ENCODE measurements at regions not wholly inside any gene's neighbourhood (a gene's known extent, or its start where the extent isn't known, plus 50 kb on each side); places are given as distances from the start of the nearest gene placed in this dataset.

DNA sequence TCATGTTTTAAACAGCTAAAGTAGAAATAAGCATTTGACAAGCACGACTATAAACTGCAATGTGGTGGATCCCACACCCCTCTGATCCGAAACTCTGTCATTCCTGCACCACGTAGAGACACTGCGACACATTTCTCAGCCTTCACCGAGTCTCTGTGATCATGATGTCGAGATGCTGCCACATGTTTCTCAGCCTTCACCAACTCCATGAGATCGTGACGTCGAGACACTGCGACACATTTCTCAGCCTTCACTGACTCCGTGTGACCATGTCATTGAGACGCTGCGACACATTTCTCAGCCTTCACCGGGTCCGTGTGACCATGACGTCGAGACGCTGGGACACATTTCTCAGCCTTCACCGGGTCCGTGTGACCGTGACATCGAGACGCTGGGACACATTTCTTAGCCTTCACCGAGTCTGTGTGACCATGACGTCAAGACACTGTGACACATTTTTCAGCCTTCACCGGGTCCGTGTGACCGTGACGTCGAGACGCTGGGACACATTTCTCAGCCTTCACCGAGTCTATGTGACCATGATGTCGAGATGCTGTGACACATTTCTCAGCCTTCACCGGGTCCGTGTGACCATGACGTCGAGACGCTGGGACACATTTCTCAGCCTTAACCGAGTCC lies 143.0 kb downstream of the TTLL2 start:
- TF ChIP-seq POLR2A (IDR thresholded peaks at IDR 0.05), result no peak
- TF ChIP-seq, protein P1, sequence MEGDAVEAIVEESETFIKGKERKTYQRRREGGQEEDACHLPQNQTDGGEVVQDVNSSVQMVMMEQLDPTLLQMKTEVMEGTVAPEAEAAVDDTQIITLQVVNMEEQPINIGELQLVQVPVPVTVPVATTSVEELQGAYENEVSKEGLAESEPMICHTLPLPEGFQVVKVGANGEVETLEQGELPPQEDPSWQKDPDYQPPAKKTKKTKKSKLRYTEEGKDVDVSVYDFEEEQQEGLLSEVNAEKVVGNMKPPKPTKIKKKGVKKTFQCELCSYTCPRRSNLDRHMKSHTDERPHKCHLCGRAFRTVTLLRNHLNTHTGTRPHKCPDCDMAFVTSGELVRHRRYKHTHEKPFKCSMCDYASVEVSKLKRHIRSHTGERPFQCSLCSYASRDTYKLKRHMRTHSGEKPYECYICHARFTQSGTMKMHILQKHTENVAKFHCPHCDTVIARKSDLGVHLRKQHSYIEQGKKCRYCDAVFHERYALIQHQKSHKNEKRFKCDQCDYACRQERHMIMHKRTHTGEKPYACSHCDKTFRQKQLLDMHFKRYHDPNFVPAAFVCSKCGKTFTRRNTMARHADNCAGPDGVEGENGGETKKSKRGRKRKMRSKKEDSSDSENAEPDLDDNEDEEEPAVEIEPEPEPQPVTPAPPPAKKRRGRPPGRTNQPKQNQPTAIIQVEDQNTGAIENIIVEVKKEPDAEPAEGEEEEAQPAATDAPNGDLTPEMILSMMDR (IDR thresholded peaks at IDR 0.05), result no peak
- 91 to 93% methylated on average over 39 of the region's 39 CpGs for WGBS, 2 donors
- intact Hi-C loops (cut with DNase I; ENCODE audit: low total_unique reads), result no loop called here

DNA sequence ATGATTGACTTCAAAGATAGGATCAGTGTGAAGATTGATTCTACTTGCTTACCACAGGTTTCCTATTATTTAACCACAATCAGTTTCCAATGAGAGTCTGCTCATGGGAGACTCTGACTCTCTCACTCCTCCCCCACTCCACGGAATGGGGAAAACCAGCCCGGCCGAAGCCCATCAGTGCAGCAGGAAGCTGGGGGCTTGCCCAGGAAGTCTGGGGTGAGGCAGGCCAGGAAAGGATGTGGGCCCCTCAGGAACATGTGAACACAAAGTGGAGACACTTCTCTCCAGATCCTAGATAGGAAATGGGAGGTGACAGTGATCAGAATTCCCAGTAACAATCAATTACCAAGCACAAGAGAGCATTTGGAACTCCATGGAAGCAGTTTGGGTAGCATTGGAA lies 144.2 kb downstream of the TTLL2 start:
- no peak for TF ChIP-seq POLR2A (IDR thresholded peaks at IDR 0.05)
- TF ChIP-seq, protein P1 (IDR thresholded peaks at IDR 0.05), result no peak
- Histone ChIP-seq H3K4me1 (peaks cover 7% of the 10 kb centered on the region), H3K4me3 (no peak overlapping the region), H3K27ac (no peak overlapping the region), H3K27me3 (no peaks in the 10 kb centered on the region), H3K36me3 (ENCODE audit: low read depth, missing control alignments) (no peaks in the 10 kb centered on the region), H3K9me3 (no peaks in the 10 kb centered on the region)
- no peak for DNase-seq
- 70 to 85% methylated on average over 3 of the region's 3 CpGs for WGBS, 2 donors
- intact Hi-C loops (cut with DNase I; ENCODE audit: low total_unique reads), result no loop called here

More for the DNA sequence above, 143.0 kb downstream of the TTLL2 start:
- no peak overlapping the region for H3K4me3 ChIP-seq
- peaks cover 1% of the 10 kb centered on the region for H3K4me1 ChIP-seq
- no peaks in the 10 kb centered on the region for H3K27me3 ChIP-seq
- H3K36me3 ChIP-seq (ENCODE audit: low read depth, missing control alignments), result no peaks in the 10 kb centered on the region
- H3K9me3 ChIP-seq, result no peaks in the 10 kb centered on the region
- no peak for DNase-seq
- H3K27ac ChIP-seq, result no peak overlapping the region

DNA sequence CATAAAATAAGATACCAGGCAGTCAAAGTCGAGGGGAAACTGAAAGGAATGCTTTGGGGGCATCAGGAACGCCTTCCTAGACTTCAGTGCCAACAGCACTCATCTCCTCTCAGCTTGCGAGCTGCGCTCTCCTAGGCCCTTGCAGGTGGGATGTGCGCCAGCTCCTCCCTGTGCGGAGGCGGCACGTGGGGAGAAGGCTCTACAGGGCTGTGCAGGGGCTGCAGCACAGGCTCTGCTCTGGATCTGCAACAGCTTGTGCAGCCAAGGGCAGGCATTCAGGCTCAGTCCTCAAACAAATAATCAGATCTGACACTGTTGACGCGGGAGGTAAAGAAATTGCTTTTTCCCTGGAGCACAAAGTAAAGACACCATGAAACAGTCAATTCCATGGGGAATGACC lies 144.8 kb downstream of the TTLL2 start:
- Histone ChIP-seq H3K9me3 (no peaks in the 10 kb centered on the region), H3K4me1 (peaks cover 7% of the 10 kb centered on the region), H3K27ac (no peak overlapping the region), H3K27me3 (no peaks in the 10 kb centered on the region), H3K36me3 (ENCODE audit: low read depth, missing control alignments) (no peaks in the 10 kb centered on the region), H3K4me3 (no peak overlapping the region)
- no peak for TF ChIP-seq POLR2A (IDR thresholded peaks at IDR 0.05)
- TF ChIP-seq, protein P1 (IDR thresholded peaks at IDR 0.05), result no peak
- peak; percentile 70 for DNase-seq
- intact Hi-C loops (cut with DNase I; ENCODE audit: low total_unique reads), result no loop called here
- WGBS, 2 donors, result 44 to 46% methylated on average over 10 of the region's 10 CpGs

DNA sequence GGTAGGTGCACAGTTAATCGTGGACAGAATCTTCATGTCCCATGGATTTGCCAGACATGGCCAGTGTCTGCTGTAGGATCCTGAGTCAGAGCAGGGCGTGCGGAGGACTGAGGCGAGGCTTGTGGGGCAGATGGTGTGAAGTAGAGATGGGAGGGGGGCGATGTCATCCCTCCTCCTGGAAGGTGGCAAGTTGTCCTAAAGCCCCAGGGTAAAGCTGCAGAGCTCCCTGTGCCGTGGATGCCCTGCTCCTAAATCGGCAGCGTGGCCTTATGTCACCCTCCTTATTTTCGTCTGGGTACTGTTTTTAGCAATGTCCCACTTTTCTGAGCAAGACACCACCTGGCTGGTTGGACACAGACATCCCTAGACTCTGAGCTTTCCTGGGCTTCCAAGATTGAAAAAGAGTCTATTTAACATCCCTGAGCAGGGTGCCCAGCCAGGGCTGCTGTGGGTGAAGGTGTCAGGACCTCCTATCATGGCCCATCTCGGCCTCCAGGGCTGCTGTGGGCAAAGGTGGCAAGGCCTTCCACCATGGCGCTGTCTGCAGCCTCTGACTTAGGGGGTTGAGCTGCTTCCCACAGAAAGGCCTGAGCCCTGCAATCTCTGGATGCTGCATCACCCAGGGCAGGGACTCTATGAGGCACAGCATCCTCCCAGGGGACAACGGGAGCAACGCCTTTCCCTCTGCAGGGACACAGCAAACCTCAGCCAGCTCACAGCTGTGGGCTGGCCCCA lies 145.4 kb downstream of the TTLL2 start:
- H3K27me3 ChIP-seq, result no peaks in the 10 kb centered on the region
- 69 to 77% methylated on average over 13 of the region's 13 CpGs for WGBS, 2 donors
- H3K36me3 ChIP-seq (ENCODE audit: low read depth, missing control alignments), result no peaks in the 10 kb centered on the region
- intact Hi-C loops (cut with DNase I; ENCODE audit: low total_unique reads), result no loop called here
- H3K9me3 ChIP-seq, result no peaks in the 10 kb centered on the region
- TF ChIP-seq, protein P1 (IDR thresholded peaks at IDR 0.05), result no peak
- no peak for TF ChIP-seq POLR2A (IDR thresholded peaks at IDR 0.05)
- H3K27ac ChIP-seq, result no peak overlapping the region
- no peak for DNase-seq
- peaks cover 7% of the 10 kb centered on the region for H3K4me1 ChIP-seq
- H3K4me3 ChIP-seq, result no peak overlapping the region
